Heart right ventricle (tissue), 16 donors: ENCODE measurements at regions not wholly inside any gene's neighbourhood (a gene's known extent, or its start where the extent isn't known, plus 50 kb on each side); places are given as distances from the start of the nearest gene placed in this dataset.

Source experiments
- ATAC-seq, 8 donors: fragments of 200-7000 bp; cut with Tn5 transposase; one replicate each; pipeline ENCODE4 v1.9.1; 2020; ENCODE audit warnings: mild to moderate bottlenecking in 8 of 8, moderate library complexity in 8 of 8, moderate number of reproducible peaks in 1 of 8
- DNase-seq, 2 donors: peaks; one replicate each; pipeline ENCODE4 v3.0.0-alpha.2; 2020
- H3K27ac ChIP-seq, 10 donors: fragments of 200-600 bp; sonication (generic) in 2 of 10; one replicate each; pipeline versions ENCODE4 v1.5.0 to v1.8.0; 2020 to 2022; ENCODE audit warnings: mild to moderate bottlenecking in 3 of 10
- H3K27me3 ChIP-seq, 7 donors: fragments of 200-600 bp; one replicate each; pipeline ENCODE4 v1.8.0; 2021 to 2022; ENCODE audit warnings: mild to moderate bottlenecking in 2 of 7
- H3K36me3 ChIP-seq, 9 donors: fragments of 200-600 bp; sonication (generic) in 1 of 9; one replicate each; pipeline versions ENCODE4 v1.5.0 to v1.8.0; 2020 to 2022; ENCODE audit warnings: mild to moderate bottlenecking in 2 of 9
- H3K4me1 ChIP-seq, 9 donors: fragments of 200-600 bp; sonication (generic) in 1 of 9; one replicate each; pipeline versions ENCODE4 v1.5.0 to v1.8.0; 2020 to 2022; ENCODE audit warnings: mild to moderate bottlenecking in 4 of 9
- H3K4me3 ChIP-seq, 10 donors: fragments of 200-600 bp; sonication (generic) in 2 of 10; one replicate each; pipeline versions ENCODE4 v1.5.0 to v1.8.0; 2020 to 2022; ENCODE audit warnings: mild to moderate bottlenecking in 7 of 10, moderate library complexity in 2 of 10
- H3K9me3 ChIP-seq, 11 donors: fragments of 200-600 bp in 10 of 11; sonication (generic) in 2 of 11; one replicate each; pipeline versions ENCODE4 v1.5.0 to v1.8.0; 2013 to 2022; ENCODE audit warnings: mild to moderate bottlenecking in 2 of 11, control low read depth in 1 of 11, moderate library complexity in 1 of 11
- CTCF ChIP-seq, 9 donors: fragments of 200-600 bp; sonication (generic) in 2 of 9; IDR thresholded peaks; one replicate each; pipeline versions ENCODE4 v1.5.0 to v1.8.0; 2021 to 2022; ENCODE audit warnings: antibody characterized with exemption in 9 of 9, mild to moderate bottlenecking in 5 of 9, moderate library complexity in 1 of 9
- WGBS, 2 donors: extraction: QIAGEN DNeasy Blood & Tissue Kit; methylation state at CpG; one replicate each; pipeline ENCODE4 v1.1.7; 2013; ENCODE audit warnings: inconsistent platforms in 1 of 2; 5-methylcytosine and 5-hydroxymethylcytosine counted together
- intact Hi-C, 10 donors: fragments of 100-400 bp; cut with DNase I; formaldehyde crosslinking; loops; one replicate each; pipeline versions ENCODE4 v1.11.1 to v1.14.2; 2022
- donor health status: Arrhythmogenic right ventricular cardiomyopathy.
- donor health status: ischemic (EF 13 %, LVEDD 7.1; RV severe dilation, severe dysfunction).
- donor health status: healthy with polysubstance abuse.
- donor health status: DM: no; HTN: yes; CAD: no.
- donor health status: DM: no; HTN: no; CAD: no.
- donor health status: ischemic (EF 25% LVEDD 6.9; RV normal size, moderate dysfunction).
- donor health status: ischemic (EF 25% LVEDD 5.7; RV mildly dilated, moderate dysfunction).
- donor health status: healthy.
- donor health status: DM: yes; HTN: yes; CAD: no.
- donor health status: Ischemic cardiomyopathy.
- donor health status: ischemic (EF 35%, LVEDD 5.7; RV mildly dilated, moderate dysfunction).
- donor health status: nonischemic (EF 11% LVEDD 7.7; RV severe dilation, severe dysfunction).
- donor health status: DM: yes; HTN: yes; CAD: no.
- donor health status: PGD.
- donor health status: ischemic (EF 29% LVEDD 5.4; RV normal size, mild dysfunction).
- donor health status: nonischemic (EF 23%, LVEDD 6.1; RV moderate dilation, normal function).

GRCh38 chr5:117296872-117297271, 722.2 kb upstream of the SEMA6A start:
- WGBS, 2 donors, result 80 to 84% methylated on average over 2 of the region's 2 CpGs
- no peaks in the 10 kb centered on the region for H3K36me3 ChIP-seq
- DNase-seq, result no peak
- peaks cover 0 to 16% (median 0%) of the 10 kb centered on the region in 9 donors for H3K4me1 ChIP-seq
- peaks cover 0 to 22% (median 3%) of the 10 kb centered on the region in 11 donors for H3K9me3 ChIP-seq
- intact Hi-C loops, result no loop called here
- TF ChIP-seq CTCF (IDR thresholded peaks at IDR 0.05), result no peak
- no peak overlapping the region for H3K4me3 ChIP-seq
- H3K27me3 ChIP-seq, result no peaks in the 10 kb centered on the region
- H3K27ac ChIP-seq, result no peak overlapping the region
- no peak for ATAC-seq

GRCh38 chr5:117295941-117296340, 721.3 kb upstream of the SEMA6A start:
- DNase-seq, result no peak
- Histone ChIP-seq H3K36me3 (no peaks in the 10 kb centered on the region), H3K27ac (no peak overlapping the region), H3K9me3 (peaks cover 0 to 22% (median 3%) of the 10 kb centered on the region in 11 donors), H3K4me1 (peaks cover 0 to 15% (median 0%) of the 10 kb centered on the region in 9 donors), H3K27me3 (no peaks in the 10 kb centered on the region), H3K4me3 (no peak overlapping the region)
- ATAC-seq, result no peak
- TF ChIP-seq CTCF (IDR thresholded peaks at IDR 0.05), result no peak
- WGBS, 2 donors, result 95 to 99% methylated on average over 1 of the region's 1 CpG
- intact Hi-C loops, result no loop called here

GRCh38 chr5:117286813-117287212, 712.2 kb upstream of the SEMA6A start:
- 38 to 60% methylated on average over 1 of the region's 1 CpG for WGBS, 2 donors
- peak in 6 of 8 donors; percentile 20 to 98 (median 84) for ATAC-seq

GRCh38 chr5:117271656-117272055, 697.0 kb upstream of the SEMA6A start:
- no peaks in the 10 kb centered on the region for H3K4me1 ChIP-seq
- TF ChIP-seq CTCF (IDR thresholded peaks at IDR 0.05), result no peak
- ATAC-seq (no peak), DNase-seq (no peak)
- H3K27ac ChIP-seq, result no peak overlapping the region
- no peak overlapping the region for H3K4me3 ChIP-seq
- intact Hi-C loops, result no loop called here
- peaks cover 0 to 18% (median 6%) of the 10 kb centered on the region in 11 donors for H3K9me3 ChIP-seq
- no peaks in the 10 kb centered on the region for H3K36me3 ChIP-seq
- no peaks in the 10 kb centered on the region for H3K27me3 ChIP-seq
- 81 to 89% methylated on average over 2 of the region's 2 CpGs for WGBS, 2 donors

More at GRCh38 chr5:117286813-117287212, 712.2 kb upstream of the SEMA6A start:
- Histone ChIP-seq H3K36me3 (no peaks in the 10 kb centered on the region), H3K27me3 (no peaks in the 10 kb centered on the region), H3K4me3 (no peak overlapping the region), H3K27ac (peak overlapping the region in 5 of 10 donors; percentile 34 to 61 (median 41)), H3K4me1 (no peaks in the 10 kb centered on the region), H3K9me3 (no peaks in the 10 kb centered on the region)
- TF ChIP-seq CTCF (IDR thresholded peaks at IDR 0.05), result no peak
- intact Hi-C loops, result no loop called here
- no peak for DNase-seq
